ENCODE measurements at regions not wholly inside any gene's neighbourhood (a gene's known extent, or its start where the extent isn't known, plus 50 kb on each side); places are given as distances from the start of the nearest gene placed in this dataset.
"Not testable (repeated sequence)": the region's sequence is repeated elsewhere in the genome, so short reads cannot be mapped to it uniquely, and the experiment has no call there.

GRCh38 chr6:27138837-27139755 lies 108.4 kb upstream of the PRSS16 start:
- Histone ChIP-seq H3K4me1 (ENCODE audit: control insufficient read depth, insufficient read depth, low read length, poor library complexity, severe bottlenecking) (no peaks in the 10 kb centered on the region), H3K36me3 (ENCODE audit: control insufficient read depth, insufficient read depth, low read length) (peaks cover 3% of the 10 kb centered on the region), H3K4me3 (ENCODE audit: extremely low read depth, insufficient read depth, low read length, poor library complexity, severe bottlenecking) (peak overlapping the region; percentile 62), H3K9me3 (ENCODE audit: control insufficient read depth, low read length) (no peaks in the 10 kb centered on the region), H3K27ac (ENCODE audit: low read depth, low read length, severe bottlenecking) (peak overlapping the region; percentile 82)
- 0% methylated on average over 32 to 35 of the region's 36 CpGs for WGBS, 2 experiments (ENCODE audit: insufficient coverage in 2 of 2)

- Histone ChIP-seq H3K4me3 (ENCODE audit: extremely low read depth, insufficient read depth, low read length, poor library complexity, severe bottlenecking) (peak overlapping the region; percentile 62), H3K4me1 (ENCODE audit: control insufficient read depth, insufficient read depth, low read length, poor library complexity, severe bottlenecking) (no peaks in the 10 kb centered on the region), H3K36me3 (ENCODE audit: control insufficient read depth, insufficient read depth, low read length) (peaks cover 3% of the 10 kb centered on the region), H3K27ac (ENCODE audit: low read depth, low read length, severe bottlenecking) (peak overlapping the region; percentile 82), H3K9me3 (ENCODE audit: control insufficient read depth, low read length) (no peaks in the 10 kb centered on the region)
- WGBS, 2 experiments (ENCODE audit: insufficient coverage in 2 of 2), result 0% methylated on average over 4 to 12 of the region's 18 CpGs
These were observed 107.5 kb upstream of the PRSS16 start for GRCh38 chr6:27139756-27140579.

GRCh38 chr6:27140999-27141528 lies 106.4 kb upstream of the PRSS16 start:
- Histone ChIP-seq H3K9me3 (ENCODE audit: control insufficient read depth, low read length) (no peaks in the 10 kb centered on the region), H3K4me1 (ENCODE audit: control insufficient read depth, insufficient read depth, low read length, poor library complexity, severe bottlenecking) (no peaks in the 10 kb centered on the region), H3K27ac (ENCODE audit: low read depth, low read length, severe bottlenecking) (no peak overlapping the region), H3K4me3 (ENCODE audit: extremely low read depth, insufficient read depth, low read length, poor library complexity, severe bottlenecking) (peak overlapping the region; percentile 20), H3K36me3 (ENCODE audit: control insufficient read depth, insufficient read depth, low read length) (peaks cover 3% of the 10 kb centered on the region)
- no CpG with 5 or more reads among the region's 5 CpGs for WGBS, 2 experiments (ENCODE audit: insufficient coverage in 2 of 2)

- Histone ChIP-seq H3K4me3 (ENCODE audit: extremely low read depth, insufficient read depth, low read length, poor library complexity, severe bottlenecking) (peak overlapping the region; percentile 6), H3K9me3 (ENCODE audit: control insufficient read depth, low read length) (no peaks in the 10 kb centered on the region), H3K27ac (ENCODE audit: low read depth, low read length, severe bottlenecking) (no peak overlapping the region), H3K4me1 (ENCODE audit: control insufficient read depth, insufficient read depth, low read length, poor library complexity, severe bottlenecking) (no peaks in the 10 kb centered on the region), H3K36me3 (ENCODE audit: control insufficient read depth, insufficient read depth, low read length) (peaks cover 3% of the 10 kb centered on the region)
- 48% methylated on average over 2 of the region's 3 CpGs; no CpG with 5 or more reads in 1 of the 2 experiments for WGBS, 2 experiments (ENCODE audit: insufficient coverage in 2 of 2)
These were observed 105.9 kb upstream of the PRSS16 start for GRCh38 chr6:27141529-27142015.

- H3K36me3 ChIP-seq (ENCODE audit: control insufficient read depth, insufficient read depth, low read length); H3K4me1 ChIP-seq (ENCODE audit: control insufficient read depth, insufficient read depth, low read length, poor library complexity, severe bottlenecking); H3K27ac ChIP-seq (ENCODE audit: low read depth, low read length, severe bottlenecking); H3K4me3 ChIP-seq (ENCODE audit: extremely low read depth, insufficient read depth, low read length, poor library complexity, severe bottlenecking); H3K9me3 ChIP-seq (ENCODE audit: control insufficient read depth, low read length): not testable (repeated sequence)
- 89 to 100% methylated on average over 2 to 3 of the region's 4 CpGs for WGBS, 2 experiments (ENCODE audit: insufficient coverage in 2 of 2)
These were observed 104.5 kb upstream of the PRSS16 start for GRCh38 chr6:27143020-27143388.

- WGBS, 2 experiments (ENCODE audit: insufficient coverage in 2 of 2), result 100% methylated on average over 1 of the region's 2 CpGs; no CpG with 5 or more reads in 1 of the 2 experiments
- H3K36me3 ChIP-seq (ENCODE audit: control insufficient read depth, insufficient read depth, low read length), result peaks cover 3% of the 10 kb centered on the region
- H3K27ac ChIP-seq (ENCODE audit: low read depth, low read length, severe bottlenecking), result no peak overlapping the region
- no peaks in the 10 kb centered on the region for H3K4me1 ChIP-seq (ENCODE audit: control insufficient read depth, insufficient read depth, low read length, poor library complexity, severe bottlenecking)
- H3K9me3 ChIP-seq (ENCODE audit: control insufficient read depth, low read length), result no peaks in the 10 kb centered on the region
- H3K4me3 ChIP-seq (ENCODE audit: extremely low read depth, insufficient read depth, low read length, poor library complexity, severe bottlenecking), result no peak overlapping the region
These were observed 104.0 kb upstream of the PRSS16 start for GRCh38 chr6:27143474-27144026.

- Histone ChIP-seq H3K9me3 (ENCODE audit: control insufficient read depth, low read length) (no peaks in the 10 kb centered on the region), H3K36me3 (ENCODE audit: control insufficient read depth, insufficient read depth, low read length) (peaks cover 3% of the 10 kb centered on the region), H3K27ac (ENCODE audit: low read depth, low read length, severe bottlenecking) (no peak overlapping the region), H3K4me1 (ENCODE audit: control insufficient read depth, insufficient read depth, low read length, poor library complexity, severe bottlenecking) (no peaks in the 10 kb centered on the region), H3K4me3 (ENCODE audit: extremely low read depth, insufficient read depth, low read length, poor library complexity, severe bottlenecking) (peak overlapping the region; percentile 67)
- 32 to 51% methylated on average over 4 to 5 of the region's 6 CpGs for WGBS, 2 experiments (ENCODE audit: insufficient coverage in 2 of 2)
These were observed 102.8 kb upstream of the PRSS16 start for GRCh38 chr6:27144740-27145079.

- Histone ChIP-seq H3K27ac (ENCODE audit: low read depth, low read length, severe bottlenecking) (peak overlapping the region; percentile 97), H3K4me1 (ENCODE audit: control insufficient read depth, insufficient read depth, low read length, poor library complexity, severe bottlenecking) (no peaks in the 10 kb centered on the region), H3K36me3 (ENCODE audit: control insufficient read depth, insufficient read depth, low read length) (peaks cover 3% of the 10 kb centered on the region), H3K4me3 (ENCODE audit: extremely low read depth, insufficient read depth, low read length, poor library complexity, severe bottlenecking) (peak overlapping the region; percentile 67), H3K9me3 (ENCODE audit: control insufficient read depth, low read length) (no peaks in the 10 kb centered on the region)
- WGBS, 2 experiments (ENCODE audit: insufficient coverage in 2 of 2), result 0 to 1% methylated on average over 18 to 20 of the region's 25 CpGs
These were observed 101.6 kb upstream of the PRSS16 start for GRCh38 chr6:27145731-27146455.

- Histone ChIP-seq H3K4me3 (ENCODE audit: extremely low read depth, insufficient read depth, low read length, poor library complexity, severe bottlenecking) (peak overlapping the region; percentile 67), H3K27ac (ENCODE audit: low read depth, low read length, severe bottlenecking) (peak overlapping the region; percentile 97)
- 20% methylated on average over 2 of the region's 23 CpGs; no CpG with 5 or more reads in 1 of the 2 experiments for WGBS, 2 experiments (ENCODE audit: insufficient coverage in 2 of 2)
- not testable (repeated sequence) for H3K36me3 ChIP-seq (ENCODE audit: control insufficient read depth, insufficient read depth, low read length); H3K4me1 ChIP-seq (ENCODE audit: control insufficient read depth, insufficient read depth, low read length, poor library complexity, severe bottlenecking); H3K9me3 ChIP-seq (ENCODE audit: control insufficient read depth, low read length)
These were observed 101.1 kb upstream of the PRSS16 start for GRCh38 chr6:27146456-27146705.
